ENCODE measurements at regions not wholly inside any gene's neighbourhood (a gene's known extent, or its start where the extent isn't known, plus 50 kb on each side); places are given as distances from the start of the nearest gene placed in this dataset.
A peak's percentile ranks its signal among the peaks of the same experiment; 100 is the strongest.

DNA sequence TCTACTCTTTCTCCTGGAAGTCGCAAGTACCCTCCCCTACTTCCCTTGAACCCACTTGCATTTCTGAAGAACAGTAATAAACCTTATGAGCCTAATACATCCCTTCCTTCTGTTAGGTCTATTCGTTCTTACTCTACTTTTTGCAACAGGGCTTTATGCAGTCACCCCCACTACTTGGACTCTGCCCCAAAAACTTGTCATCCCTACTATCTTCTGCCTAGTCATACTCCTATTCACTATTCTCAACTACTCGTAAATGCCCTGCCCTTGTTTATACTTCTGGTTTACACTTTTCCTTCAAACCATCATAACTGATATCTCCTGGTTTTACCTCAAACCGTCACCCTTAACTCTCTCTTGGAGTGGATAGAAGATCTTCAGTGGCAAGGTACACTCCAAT is 55.2 kb upstream of the SLIT2 start:
- DNase-seq: peak; percentile 72
- TF ChIP-seq, protein P1, sequence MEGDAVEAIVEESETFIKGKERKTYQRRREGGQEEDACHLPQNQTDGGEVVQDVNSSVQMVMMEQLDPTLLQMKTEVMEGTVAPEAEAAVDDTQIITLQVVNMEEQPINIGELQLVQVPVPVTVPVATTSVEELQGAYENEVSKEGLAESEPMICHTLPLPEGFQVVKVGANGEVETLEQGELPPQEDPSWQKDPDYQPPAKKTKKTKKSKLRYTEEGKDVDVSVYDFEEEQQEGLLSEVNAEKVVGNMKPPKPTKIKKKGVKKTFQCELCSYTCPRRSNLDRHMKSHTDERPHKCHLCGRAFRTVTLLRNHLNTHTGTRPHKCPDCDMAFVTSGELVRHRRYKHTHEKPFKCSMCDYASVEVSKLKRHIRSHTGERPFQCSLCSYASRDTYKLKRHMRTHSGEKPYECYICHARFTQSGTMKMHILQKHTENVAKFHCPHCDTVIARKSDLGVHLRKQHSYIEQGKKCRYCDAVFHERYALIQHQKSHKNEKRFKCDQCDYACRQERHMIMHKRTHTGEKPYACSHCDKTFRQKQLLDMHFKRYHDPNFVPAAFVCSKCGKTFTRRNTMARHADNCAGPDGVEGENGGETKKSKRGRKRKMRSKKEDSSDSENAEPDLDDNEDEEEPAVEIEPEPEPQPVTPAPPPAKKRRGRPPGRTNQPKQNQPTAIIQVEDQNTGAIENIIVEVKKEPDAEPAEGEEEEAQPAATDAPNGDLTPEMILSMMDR (IDR thresholded peaks at IDR 0.05): no peak
- 0 out of 2 replicates have a peak, but pooled peaks cover under 1% of the 10 kb centered on the region for H3K4me1 Mint-ChIP-seq (ENCODE audit: low read depth)
- no peaks in the 10 kb centered on the region for H3K27me3 Mint-ChIP-seq (ENCODE audit: insufficient read depth)
- H3K9me3 Mint-ChIP-seq: peaks cover 3% of the 10 kb centered on the region
- H3K27ac Mint-ChIP-seq: no peak overlapping the region
- H3K4me3 Mint-ChIP-seq: no peak overlapping the region
- H3K36me3 Mint-ChIP-seq (ENCODE audit: low read depth): peaks cover 3% of the 10 kb centered on the region; the same call in 1 of the 2 replicates

DNA sequence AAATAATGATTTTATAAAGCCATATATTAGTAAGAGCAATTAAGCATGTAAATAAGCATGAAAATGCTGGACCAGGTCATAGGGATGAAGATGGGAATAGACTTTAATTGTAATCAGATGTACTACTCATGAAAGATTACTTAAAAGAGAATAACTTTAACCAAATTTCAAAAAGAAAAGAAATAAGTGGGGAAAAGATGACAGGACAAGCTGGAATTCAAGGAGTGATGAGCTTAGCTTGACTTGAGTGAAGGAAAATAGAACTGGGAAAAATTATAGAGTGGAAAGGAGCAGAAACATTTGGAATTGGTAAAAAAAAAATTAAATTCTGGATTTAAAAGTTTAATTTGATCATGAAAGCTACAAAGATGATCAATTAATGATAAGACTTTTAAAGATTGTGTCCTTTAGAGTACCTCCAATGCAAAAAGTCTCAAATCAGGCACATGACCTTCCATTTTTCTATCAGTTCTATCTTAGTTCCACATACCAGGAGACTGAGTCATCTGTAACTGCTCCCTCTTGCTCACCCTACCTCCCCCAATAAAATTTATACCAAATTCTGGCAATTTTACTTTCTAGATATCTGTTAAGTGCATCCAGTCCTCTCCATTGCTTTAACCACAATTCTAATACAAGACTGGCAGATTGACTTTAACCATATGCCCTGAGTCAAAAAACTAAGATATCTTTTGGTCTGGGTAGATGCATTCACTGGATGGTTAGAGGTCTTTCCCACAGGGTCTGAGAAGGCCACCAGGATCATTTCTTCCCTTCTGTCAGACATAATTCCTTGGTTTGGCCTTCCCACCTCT is 56.4 kb upstream of the SLIT2 start:
- H3K9me3 Mint-ChIP-seq: peaks cover 13% of the 10 kb centered on the region
- no peak overlapping the region for H3K27ac Mint-ChIP-seq
- DNase-seq: peak; percentile 60
- H3K36me3 Mint-ChIP-seq (ENCODE audit: low read depth): peaks cover 12% of the 10 kb centered on the region
- H3K4me1 Mint-ChIP-seq (ENCODE audit: low read depth): no peaks in the 10 kb centered on the region
- no peak overlapping the region; the same call in 1 of the 2 replicates for H3K4me3 Mint-ChIP-seq
- H3K27me3 Mint-ChIP-seq (ENCODE audit: insufficient read depth): no peaks in the 10 kb centered on the region
- TF ChIP-seq, protein P1 (IDR thresholded peaks at IDR 0.05): no peak

DNA sequence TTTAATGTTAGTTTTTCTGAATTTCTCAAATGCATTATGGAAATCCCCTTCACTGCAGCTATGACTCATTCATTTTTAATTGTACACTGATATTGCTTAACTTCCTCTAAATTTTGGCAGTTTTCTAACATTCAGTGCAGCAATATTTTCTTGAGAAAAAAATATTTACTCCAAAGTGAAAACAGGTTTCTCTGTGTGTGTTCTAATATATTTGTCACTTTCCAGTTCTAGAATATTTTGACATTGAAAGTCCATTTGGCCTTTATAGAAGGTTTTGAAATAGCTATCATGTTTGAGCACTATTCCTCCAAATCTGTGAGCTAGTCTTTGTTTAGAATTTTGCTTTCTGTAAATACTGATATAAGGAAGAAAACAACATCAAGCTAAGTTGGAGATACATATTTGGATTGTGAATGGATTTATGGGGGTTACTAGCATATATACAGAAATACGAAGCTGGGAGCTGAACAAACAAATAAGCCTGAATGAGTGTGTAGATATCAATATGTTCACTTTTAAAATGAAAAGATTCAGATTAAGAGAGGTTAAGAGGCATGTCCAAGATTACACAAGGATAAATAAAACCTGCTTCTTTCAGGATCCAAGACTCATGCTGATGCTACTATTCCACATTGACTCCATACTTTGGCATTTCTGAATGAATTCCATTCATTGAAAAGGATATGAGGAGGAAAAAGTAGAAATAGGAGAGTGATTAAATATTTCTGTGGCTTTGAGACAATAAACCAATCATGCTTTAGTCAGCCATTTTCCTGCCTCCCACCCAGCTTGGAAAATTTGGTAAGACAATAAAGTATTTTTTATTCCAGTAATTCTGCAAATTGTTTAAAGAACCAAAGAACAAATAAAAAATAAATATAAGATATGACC is 57.3 kb upstream of the SLIT2 start:
- Mint-ChIP-seq H3K36me3 (ENCODE audit: low read depth) (peaks cover 21% of the 10 kb centered on the region), H3K27me3 (ENCODE audit: insufficient read depth) (no peaks in the 10 kb centered on the region), H3K9me3 (peaks cover 20% of the 10 kb centered on the region), H3K4me1 (ENCODE audit: low read depth) (no peaks in the 10 kb centered on the region), H3K27ac (no peak overlapping the region), H3K4me3 (no peak overlapping the region; the same call in 1 of the 2 replicates)
- peak; percentile 77 for DNase-seq
- TF ChIP-seq, protein P1 (IDR thresholded peaks at IDR 0.05): no peak

DNA sequence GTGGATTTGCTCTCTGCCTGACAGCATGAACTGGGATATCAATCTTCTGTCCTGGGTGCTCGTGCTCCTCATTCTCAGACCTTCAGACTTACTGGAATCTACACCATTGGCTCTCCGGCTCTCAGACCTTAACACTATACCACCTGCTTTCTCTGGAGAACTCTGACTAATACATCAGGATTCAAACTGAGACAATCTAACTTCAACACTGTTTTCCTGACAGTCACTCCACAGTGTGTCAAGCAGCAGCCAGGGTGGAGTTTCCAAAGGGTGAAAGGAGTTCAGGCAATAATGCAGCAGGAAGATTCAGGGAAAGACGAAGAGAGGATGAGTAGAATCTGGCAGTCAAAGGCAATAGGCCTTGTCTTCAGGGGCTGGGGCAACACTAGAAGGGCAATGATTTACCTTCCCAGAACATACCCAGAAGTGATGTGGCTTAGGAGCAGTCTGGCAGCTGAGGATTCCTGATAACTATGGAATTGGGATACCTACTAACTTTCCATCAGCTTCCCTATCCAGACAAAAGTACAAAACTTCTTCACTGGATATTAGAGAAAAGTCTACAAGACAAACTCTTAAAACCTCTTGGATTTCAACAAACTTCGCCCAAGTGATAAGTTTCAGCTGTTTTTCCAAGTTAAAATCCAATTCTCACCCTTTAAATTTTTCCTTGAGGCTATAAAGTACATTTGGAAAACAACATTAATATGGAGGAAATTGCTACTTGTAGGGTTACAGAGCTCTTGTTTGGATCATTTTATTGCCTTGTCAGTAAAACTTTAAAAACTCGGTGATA is 58.4 kb upstream of the SLIT2 start:
- DNase-seq: no peak
- Mint-ChIP-seq H3K36me3 (ENCODE audit: low read depth) (peaks cover 21% of the 10 kb centered on the region), H3K27me3 (ENCODE audit: insufficient read depth) (no peaks in the 10 kb centered on the region), H3K27ac (no peak overlapping the region), H3K4me3 (peak overlapping the region; percentile 38; the same call in 1 of the 2 replicates), H3K9me3 (peaks cover 20% of the 10 kb centered on the region), H3K4me1 (ENCODE audit: low read depth) (no peaks in the 10 kb centered on the region)
- TF ChIP-seq, protein P1 (IDR thresholded peaks at IDR 0.05): no peak

DNA sequence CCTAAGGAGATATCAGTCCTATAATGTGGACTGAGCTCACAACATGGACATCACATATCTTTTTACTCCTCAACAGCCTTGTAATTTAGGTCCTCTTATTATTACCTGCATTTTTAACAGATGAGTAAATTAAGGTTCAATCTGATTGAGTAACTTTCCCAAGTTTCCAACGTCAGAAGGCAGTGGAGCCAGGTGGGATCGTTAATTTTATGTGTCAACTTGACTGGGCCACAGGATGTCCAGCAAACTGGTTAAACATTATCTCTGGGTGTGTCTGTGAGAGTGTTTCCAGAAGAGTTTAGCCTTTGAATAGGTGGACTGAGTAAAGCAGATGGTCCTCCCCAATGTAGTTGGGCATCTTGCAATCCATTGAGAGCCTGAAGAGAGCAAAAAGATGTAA is 59.0 kb upstream of the SLIT2 start:
- H3K27ac Mint-ChIP-seq: no peak overlapping the region
- TF ChIP-seq, protein P1 (IDR thresholded peaks at IDR 0.05): no peak
- H3K4me3 Mint-ChIP-seq: no peak overlapping the region
- no peak for DNase-seq
- peaks cover 20% of the 10 kb centered on the region for H3K9me3 Mint-ChIP-seq
- no peaks in the 10 kb centered on the region for H3K4me1 Mint-ChIP-seq (ENCODE audit: low read depth)
- peaks cover 21% of the 10 kb centered on the region for H3K36me3 Mint-ChIP-seq (ENCODE audit: low read depth)
- no peaks in the 10 kb centered on the region for H3K27me3 Mint-ChIP-seq (ENCODE audit: insufficient read depth)
